Stimulated activated CD8-positive, alpha-beta memory T cell treated with anti-CD3 and anti-CD28 coated beads, Interleukin-7, amount 100 ng/mL, for 48 hours (primary cell): ENCODE measurements at regions not wholly inside any gene's neighbourhood (a gene's known extent, or its start where the extent isn't known, plus 50 kb on each side); places are given as distances from the start of the nearest gene placed in this dataset.

Experiments
- DNase-seq, 2 donors: peaks; one replicate each; pipeline ENCODE4 v3.0.0-alpha.2; 2020; ENCODE audit warnings: low read depth in 1 of 2; ENCODE audit errors: extremely low read depth in 1 of 2

GRCh38 chr9:135230386-135230765 is 142.9 kb downstream of the OLFM1 start:
- no peak for DNase-seq

- DNase-seq, result no peak
Measured at GRCh38 chr9:135230817-135231520, 143.5 kb downstream of the OLFM1 start.

- DNase-seq, result no peak
Measured at GRCh38 chr9:135239100-135239768, 151.8 kb downstream of the OLFM1 start.

- no peak for DNase-seq
Measured at GRCh38 chr9:135239769-135240141, 152.3 kb downstream of the OLFM1 start.

- DNase-seq, result no peak
Measured at GRCh38 chr9:135240222-135240621, 152.8 kb downstream of the OLFM1 start.

GRCh38 chr9:135240871-135241311 is 153.4 kb downstream of the OLFM1 start:
- DNase-seq, result no peak

GRCh38 chr9:135241381-135242048 is 154.0 kb downstream of the OLFM1 start:
- no peak for DNase-seq

- no peak for DNase-seq
Measured at GRCh38 chr9:135242049-135242396, 154.6 kb downstream of the OLFM1 start.

GRCh38 chr9:135242406-135242805 is 154.9 kb downstream of the OLFM1 start:
- DNase-seq, result no peak

- DNase-seq, result no peak
Measured at GRCh38 chr9:135243201-135244190, 156.0 kb downstream of the OLFM1 start.

- DNase-seq, result no peak
Measured at GRCh38 chr9:135244271-135245221, 157.1 kb downstream of the OLFM1 start.

GRCh38 chr9:135245482-135246247 is 158.2 kb downstream of the OLFM1 start:
- DNase-seq, result no peak

- DNase-seq, result no peak
Measured at GRCh38 chr9:135246248-135247205, 159.1 kb downstream of the OLFM1 start.

GRCh38 chr9:135247227-135247930 is 159.9 kb downstream of the OLFM1 start:
- DNase-seq, result no peak

- DNase-seq, result no peak
Measured at GRCh38 chr9:135248111-135248510, 160.6 kb downstream of the OLFM1 start.

GRCh38 chr9:135248721-135249120 is 161.3 kb downstream of the OLFM1 start:
- no peak for DNase-seq

GRCh38 chr9:135249191-135249590 is 161.7 kb downstream of the OLFM1 start:
- DNase-seq, result no peak
